Astrocyte (in vitro differentiated cells and primary cell): ENCODE measurements at regions not wholly inside any gene's neighbourhood (a gene's known extent, or its start where the extent isn't known, plus 50 kb on each side); places are given as distances from the start of the nearest gene placed in this dataset.
A peak's percentile ranks its signal among the peaks of the same experiment; 100 is the strongest.

Source experiments
- CTCF ChIP-seq: IDR thresholded peaks from 2 replicates; pipeline ENCODE4 v1.5.1; 2011; ENCODE audit warnings: low read depth, mild to moderate bottlenecking, inconsistent platforms, low read length, moderate library complexity; ENCODE audit not compliant: insufficient read depth
- EZH2 ChIP-seq: IDR thresholded peaks from 2 replicates; pipeline ENCODE4 v1.6.1; 2012; ENCODE audit warnings: mild to moderate bottlenecking, low read length, inconsistent platforms; ENCODE audit not compliant: insufficient read depth

DNA sequence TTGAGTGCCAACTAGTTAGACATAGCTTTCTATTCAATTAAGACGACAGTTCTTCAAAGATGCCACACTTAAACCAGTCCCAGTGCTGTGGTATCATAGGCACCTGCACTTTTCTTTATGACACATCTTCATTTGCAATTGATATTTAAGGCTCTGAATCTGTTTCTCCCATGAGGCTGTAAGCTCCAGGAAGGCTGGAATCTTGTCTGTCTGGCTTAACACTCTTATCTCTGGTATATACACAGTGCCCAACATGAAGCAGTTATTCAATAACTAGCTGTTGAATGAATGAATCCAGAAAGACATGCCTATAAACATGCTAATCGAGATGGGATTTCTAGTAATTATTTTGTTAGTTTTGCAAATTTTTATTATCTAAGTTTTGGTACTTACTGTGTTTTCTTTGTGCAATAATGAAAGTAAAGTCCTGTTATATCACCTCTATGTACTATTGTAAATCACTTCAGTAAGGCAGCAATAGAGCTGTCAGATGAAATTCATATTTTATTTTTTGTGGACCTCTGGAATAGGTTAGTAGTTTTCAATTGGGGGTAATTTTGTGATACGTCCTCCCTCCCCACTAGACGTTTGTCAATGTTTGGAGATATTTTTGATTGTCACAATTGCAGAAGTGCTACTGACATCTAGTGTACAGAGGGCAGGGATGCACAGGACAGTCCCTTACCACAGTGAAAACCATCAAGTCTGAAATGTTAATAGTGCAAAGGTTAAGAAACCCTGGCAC, 51.3 kb upstream of the STEAP4 start:
- TF ChIP-seq EZH2 (no peak), CTCF (peak; percentile 31)
